ENCODE measurements at regions not wholly inside any gene's neighbourhood (a gene's known extent, or its start where the extent isn't known, plus 50 kb on each side); places are given as distances from the start of the nearest gene placed in this dataset.

- H3K36me3 Mint-ChIP-seq (ENCODE audit: low read depth) = no peaks in the 10 kb centered on the region
- H3K27ac Mint-ChIP-seq = no peak overlapping the region
- no peaks in the 10 kb centered on the region for H3K9me3 ChIP-seq (ENCODE audit: control insufficient read depth, low read length)
- no peak overlapping the region for H3K9ac ChIP-seq (ENCODE audit: extremely low read depth, low read length, poor library complexity, severe bottlenecking)
- H3K4me3 Mint-ChIP-seq = no peak overlapping the region
- no peak for DNase-seq
- TF ChIP-seq CTCF (conservative IDR thresholded peaks at IDR 0.05) = no peak
- H3K27ac ChIP-seq (ENCODE audit: low read depth, low read length) = no peak overlapping the region
- no peaks in the 10 kb centered on the region for H3K4me1 Mint-ChIP-seq
- H3K9me3 Mint-ChIP-seq = no peaks in the 10 kb centered on the region
- H3K4me1 ChIP-seq (ENCODE audit: control insufficient read depth, insufficient read depth, low read length) = no peaks in the 10 kb centered on the region
- no peaks in the 10 kb centered on the region for H3K27me3 Mint-ChIP-seq (ENCODE audit: insufficient read depth)
- H3K36me3 ChIP-seq (ENCODE audit: control insufficient read depth, insufficient read depth, low read length) = no peaks in the 10 kb centered on the region
- 100% methylated on average over 1 of the region's 1 CpG; no CpG with 5 or more reads in 1 of the 2 experiments for WGBS, 2 experiments (ENCODE audit: insufficient coverage in 1 of 2, insufficient read length in 1 of 2)
- no peaks in the 10 kb centered on the region for H3K27me3 ChIP-seq (ENCODE audit: control insufficient read depth, insufficient read depth, low read length, poor library complexity, severe bottlenecking)
- no peak overlapping the region for H3K4me3 ChIP-seq (ENCODE audit: low read length)
Observed at GRCh38 chr2:199108056-199108455, 349.7 kb downstream of the SATB2 start.

GRCh38 chr2:199105826-199106225, 351.9 kb downstream of the SATB2 start:
- no peak overlapping the region for H3K27ac Mint-ChIP-seq

DNA sequence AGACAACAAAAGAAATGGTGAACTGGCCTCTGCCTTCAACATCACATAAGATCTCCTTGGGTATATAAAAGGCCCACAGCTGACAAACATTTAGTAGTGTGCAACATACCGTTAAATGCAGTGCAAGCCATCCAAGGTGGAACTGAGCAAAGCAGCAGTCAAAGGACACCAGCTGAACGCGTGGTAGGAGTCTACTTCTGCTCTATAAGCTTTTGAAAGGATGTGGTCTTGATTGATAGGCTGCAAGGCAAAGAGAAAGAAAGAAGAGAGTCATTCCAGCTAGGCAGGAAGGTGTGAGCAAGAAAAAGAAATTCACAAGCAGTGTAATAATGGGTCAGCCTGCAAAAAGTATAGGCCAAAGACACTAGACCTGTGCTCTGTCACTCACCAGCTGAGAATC, 356.3 kb downstream of the SATB2 start:
- Histone ChIP-seq H3K4me3 (ENCODE audit: low read length) (no peak overlapping the region), H3K9ac (ENCODE audit: extremely low read depth, low read length, poor library complexity, severe bottlenecking) (no peak overlapping the region), H3K9me3 (ENCODE audit: control insufficient read depth, low read length) (no peaks in the 10 kb centered on the region), H3K27me3 (ENCODE audit: control insufficient read depth, insufficient read depth, low read length, poor library complexity, severe bottlenecking) (no peaks in the 10 kb centered on the region), H3K4me1 (ENCODE audit: control insufficient read depth, insufficient read depth, low read length) (no peaks in the 10 kb centered on the region), H3K27ac (ENCODE audit: low read depth, low read length) (no peak overlapping the region), H3K36me3 (ENCODE audit: control insufficient read depth, insufficient read depth, low read length) (no peaks in the 10 kb centered on the region)
- WGBS, 2 experiments (ENCODE audit: insufficient coverage in 1 of 2, insufficient read length in 1 of 2) = 88 to 92% methylated on average over 3 of the region's 3 CpGs
- H3K4me1 Mint-ChIP-seq = peaks cover 3% of the 10 kb centered on the region
- no peak overlapping the region for H3K4me3 Mint-ChIP-seq
- no peaks in the 10 kb centered on the region for H3K9me3 Mint-ChIP-seq
- H3K27me3 Mint-ChIP-seq (ENCODE audit: insufficient read depth) = no peaks in the 10 kb centered on the region
- DNase-seq = no peak
- no peak overlapping the region for H3K27ac Mint-ChIP-seq
- no peak for TF ChIP-seq CTCF (conservative IDR thresholded peaks at IDR 0.05)
- no peaks in the 10 kb centered on the region for H3K36me3 Mint-ChIP-seq (ENCODE audit: low read depth)

More at GRCh38 chr2:199105826-199106225, 351.9 kb downstream of the SATB2 start:
- no peak overlapping the region for H3K27ac ChIP-seq (ENCODE audit: low read depth, low read length)
- WGBS, 2 experiments (ENCODE audit: insufficient coverage in 1 of 2, insufficient read length in 1 of 2) = 71% methylated on average over 3 of the region's 3 CpGs; no CpG with 5 or more reads in 1 of the 2 experiments
- TF ChIP-seq CTCF (conservative IDR thresholded peaks at IDR 0.05) = no peak
- DNase-seq = no peak
- no peaks in the 10 kb centered on the region for H3K27me3 Mint-ChIP-seq (ENCODE audit: insufficient read depth)
- H3K4me3 ChIP-seq (ENCODE audit: low read length) = no peak overlapping the region
- H3K4me1 ChIP-seq (ENCODE audit: control insufficient read depth, insufficient read depth, low read length) = no peaks in the 10 kb centered on the region
- no peaks in the 10 kb centered on the region for H3K9me3 Mint-ChIP-seq
- H3K27me3 ChIP-seq (ENCODE audit: control insufficient read depth, insufficient read depth, low read length, poor library complexity, severe bottlenecking) = no peaks in the 10 kb centered on the region
- no peaks in the 10 kb centered on the region for H3K4me1 Mint-ChIP-seq
- H3K9ac ChIP-seq (ENCODE audit: extremely low read depth, low read length, poor library complexity, severe bottlenecking) = no peak overlapping the region
- no peak overlapping the region for H3K4me3 Mint-ChIP-seq
- no peaks in the 10 kb centered on the region for H3K9me3 ChIP-seq (ENCODE audit: control insufficient read depth, low read length)
- no peaks in the 10 kb centered on the region for H3K36me3 Mint-ChIP-seq (ENCODE audit: low read depth)
- H3K36me3 ChIP-seq (ENCODE audit: control insufficient read depth, insufficient read depth, low read length) = no peaks in the 10 kb centered on the region

Data from endodermal cell (in vitro differentiated cells).